MCF 10A (cell line): ENCODE measurements at regions not wholly inside any gene's neighbourhood (a gene's known extent, or its start where the extent isn't known, plus 50 kb on each side); places are given as distances from the start of the nearest gene placed in this dataset.
A peak's percentile ranks its signal among the peaks of the same experiment; 100 is the strongest.

Experiments
- BruUV-seq: library from RNA; stranded (reverse); fragments of 400-500 nt; replicated peaks from 2 replicates; lab custom pipeline; 2021; lab: Mats Ljungman, UMichigan
- CTCF ChIA-PET: fragments of 300-600 bp; sonication (Branson Sonifier 250); formaldehyde crosslinking; extraction: SDS; loops from one replicate; lab custom pipeline; 2021; ENCODE audit warnings: antibody characterized with exemption, inconsistent platforms; lab: Yijun Ruan, JAX
- POLR2A ChIA-PET: fragments of 300-600, 350-650 bp; sonication (Branson Sonifier 250); formaldehyde crosslinking; extraction: SDS; loops from one replicate; lab custom pipeline; 2020; ENCODE audit warnings: antibody characterized with exemption, inconsistent platforms; lab: Yijun Ruan, JAX
- DNase-seq: peaks from one replicate; pipeline ENCODE4 v3.0.0-alpha.2; 2018; ENCODE audit not compliant: unreplicated experiment
- H3K27ac Mint-ChIP-seq: one replicate; pipeline ENCODE4 v1.8.0; 2022; ENCODE audit warnings: mild to moderate bottlenecking, low read depth, mixed read lengths; ENCODE audit not compliant: unreplicated experiment
- H3K27me3 Mint-ChIP-seq: one replicate; pipeline ENCODE4 v1.8.0; 2022; ENCODE audit warnings: mixed read lengths; ENCODE audit not compliant: insufficient read depth, unreplicated experiment
- H3K36me3 Mint-ChIP-seq: one replicate; pipeline ENCODE4 v1.8.0; 2022; ENCODE audit warnings: mild to moderate bottlenecking, moderate library complexity, mixed read lengths; ENCODE audit not compliant: insufficient read depth, unreplicated experiment
- H3K4me1 Mint-ChIP-seq: one replicate; pipeline ENCODE4 v1.8.0; 2022; ENCODE audit warnings: mixed read lengths; ENCODE audit not compliant: insufficient read depth, unreplicated experiment
- H3K4me3 Mint-ChIP-seq: one replicate; pipeline ENCODE4 v1.8.0; 2022; ENCODE audit warnings: mild to moderate bottlenecking, moderate library complexity, mixed read lengths; ENCODE audit not compliant: unreplicated experiment
- H3K9me3 Mint-ChIP-seq: one replicate; pipeline ENCODE4 v1.8.0; 2022; ENCODE audit warnings: mixed read lengths; ENCODE audit not compliant: unreplicated experiment
- intact Hi-C: fragments of 100-400 bp; cut with micrococcal nuclease; formaldehyde crosslinking; loops from 2 replicates; pipeline ENCODE4 v1.14.1; 2022
- TF ChIP-seq, protein P1 (sequence below): fragments of 200-600 bp; IDR thresholded peaks from one replicate; pipeline ENCODE4 v1.8.0; 2022; ENCODE audit warnings: antibody characterized with exemption, mild to moderate bottlenecking; ENCODE audit not compliant: unreplicated experiment

- peaks cover 24% of the 10 kb centered on the region for H3K9me3 Mint-ChIP-seq
- TF ChIP-seq, protein P1, sequence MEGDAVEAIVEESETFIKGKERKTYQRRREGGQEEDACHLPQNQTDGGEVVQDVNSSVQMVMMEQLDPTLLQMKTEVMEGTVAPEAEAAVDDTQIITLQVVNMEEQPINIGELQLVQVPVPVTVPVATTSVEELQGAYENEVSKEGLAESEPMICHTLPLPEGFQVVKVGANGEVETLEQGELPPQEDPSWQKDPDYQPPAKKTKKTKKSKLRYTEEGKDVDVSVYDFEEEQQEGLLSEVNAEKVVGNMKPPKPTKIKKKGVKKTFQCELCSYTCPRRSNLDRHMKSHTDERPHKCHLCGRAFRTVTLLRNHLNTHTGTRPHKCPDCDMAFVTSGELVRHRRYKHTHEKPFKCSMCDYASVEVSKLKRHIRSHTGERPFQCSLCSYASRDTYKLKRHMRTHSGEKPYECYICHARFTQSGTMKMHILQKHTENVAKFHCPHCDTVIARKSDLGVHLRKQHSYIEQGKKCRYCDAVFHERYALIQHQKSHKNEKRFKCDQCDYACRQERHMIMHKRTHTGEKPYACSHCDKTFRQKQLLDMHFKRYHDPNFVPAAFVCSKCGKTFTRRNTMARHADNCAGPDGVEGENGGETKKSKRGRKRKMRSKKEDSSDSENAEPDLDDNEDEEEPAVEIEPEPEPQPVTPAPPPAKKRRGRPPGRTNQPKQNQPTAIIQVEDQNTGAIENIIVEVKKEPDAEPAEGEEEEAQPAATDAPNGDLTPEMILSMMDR = no peak
- POLR2A ChIA-PET = no interaction called here
- DNase-seq = no peak
- no peak overlapping the region for H3K27ac Mint-ChIP-seq
- H3K27me3 Mint-ChIP-seq = no peaks in the 10 kb centered on the region
- H3K4me1 Mint-ChIP-seq = no peaks in the 10 kb centered on the region
- no TSS peak for BruUV-seq
- H3K36me3 Mint-ChIP-seq = no peaks in the 10 kb centered on the region
- CTCF ChIA-PET = interaction anchor here (0.6 kb wide), 1 partner anchor 12 kb away, joined by 3 read pairs; no protein-coding TSS in a partner anchor
- intact Hi-C loops = no loop called here
- no peak overlapping the region for H3K4me3 Mint-ChIP-seq
Observed at GRCh38 chr6:68252632-68253031, 382.4 kb upstream of the ADGRB3 start.

GRCh38 chr6:68247782-68248181 is 387.3 kb upstream of the ADGRB3 start:
- no peak for DNase-seq
- TF ChIP-seq, protein P1 = no peak
- H3K4me1 Mint-ChIP-seq = no peaks in the 10 kb centered on the region
- no peak overlapping the region for H3K27ac Mint-ChIP-seq
- intact Hi-C loops = no loop called here
- H3K4me3 Mint-ChIP-seq = no peak overlapping the region
- POLR2A ChIA-PET = no interaction called here
- CTCF ChIA-PET = interaction anchor here (1.0 kb wide), 1 partner anchor 21 kb away, joined by 4 read pairs; no protein-coding TSS in a partner anchor
- no TSS peak for BruUV-seq
- H3K36me3 Mint-ChIP-seq = no peaks in the 10 kb centered on the region
- no peaks in the 10 kb centered on the region for H3K27me3 Mint-ChIP-seq
- H3K9me3 Mint-ChIP-seq = peaks cover 4% of the 10 kb centered on the region

DNA sequence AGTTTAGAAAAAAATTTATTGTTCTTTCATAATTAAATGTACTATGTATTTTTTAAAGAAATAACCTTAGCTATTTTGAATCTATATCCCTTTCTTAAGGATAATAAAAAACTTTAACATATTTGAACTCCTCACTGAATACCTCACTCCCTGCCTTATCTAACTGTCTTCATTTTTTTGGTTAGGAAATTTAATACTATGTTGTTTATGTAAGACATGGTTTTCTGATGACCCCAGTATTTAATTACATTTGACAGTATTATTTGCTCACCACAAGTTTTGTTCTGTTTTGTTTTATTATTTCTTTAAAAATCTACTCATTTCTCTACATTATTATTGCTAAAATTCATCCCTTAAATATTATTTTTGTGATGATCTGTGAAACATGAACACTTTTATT is 394.4 kb upstream of the ADGRB3 start:
- ChIA-PET POLR2A (no interaction called here), CTCF (interaction anchor here (0.7 kb wide), 1 partner anchor 12 kb away, joined by 3 read pairs; no protein-coding TSS in a partner anchor)
- DNase-seq = no peak
- Mint-ChIP-seq H3K4me3 (no peak overlapping the region), H3K27ac (no peak overlapping the region), H3K36me3 (no peaks in the 10 kb centered on the region), H3K4me1 (peaks cover 14% of the 10 kb centered on the region), H3K27me3 (no peaks in the 10 kb centered on the region), H3K9me3 (no peaks in the 10 kb centered on the region)
- intact Hi-C loops = no loop called here
- TF ChIP-seq, protein P1 = no peak
- no TSS peak for BruUV-seq

DNA sequence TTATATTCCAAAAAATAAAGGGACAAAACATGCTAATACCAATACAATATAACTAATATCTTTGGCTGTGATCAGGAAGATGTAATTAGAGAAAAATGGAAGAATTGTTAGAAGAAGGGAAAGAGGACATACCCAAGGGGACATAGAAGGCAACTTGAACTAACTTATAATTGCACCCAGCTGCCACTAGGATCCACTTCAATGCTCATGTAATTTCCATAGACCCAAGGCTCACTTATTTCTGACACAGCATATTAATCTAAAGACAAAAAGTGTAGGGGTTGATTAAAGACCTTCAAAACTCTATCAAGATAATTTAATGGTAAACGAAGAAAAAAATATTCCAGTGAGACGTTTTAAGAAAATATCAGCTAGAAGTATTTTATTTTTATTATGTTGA is 396.0 kb upstream of the ADGRB3 start:
- no peak for DNase-seq
- Mint-ChIP-seq H3K27me3 (no peaks in the 10 kb centered on the region), H3K27ac (peak overlapping the region; percentile 72), H3K4me1 (peaks cover 20% of the 10 kb centered on the region), H3K4me3 (no peak overlapping the region), H3K36me3 (no peaks in the 10 kb centered on the region), H3K9me3 (no peaks in the 10 kb centered on the region)
- ChIA-PET POLR2A (interaction anchor here (0.6 kb wide), 1 partner anchor 50 kb away, joined by 3 read pairs; no protein-coding TSS in a partner anchor), CTCF (interaction anchor here (0.7 kb wide), 1 partner anchor 1574 kb away, joined by 4 read pairs; no protein-coding TSS in a partner anchor)
- intact Hi-C loops = no loop called here
- TF ChIP-seq, protein P1 = no peak
- BruUV-seq = no TSS peak
